Endodermal cell (in vitro differentiated cells): ENCODE measurements at regions not wholly inside any gene's neighbourhood (a gene's known extent, or its start where the extent isn't known, plus 50 kb on each side); places are given as distances from the start of the nearest gene placed in this dataset.

Experiments used
- DNase-seq: peaks from one replicate; pipeline ENCODE4 v3.0.0-alpha.2; 2017
- H3K27ac ChIP-seq: 2 replicates; pipeline ENCODE4 v1.5.1; 2013; ENCODE audit warnings: mild to moderate bottlenecking, low read depth, low read length, moderate library complexity
- H3K27me3 ChIP-seq: 2 replicates; pipeline ENCODE4 v1.6.1; 2013; ENCODE audit warnings: mild to moderate bottlenecking, low read length, moderate library complexity; ENCODE audit not compliant: insufficient read depth, control insufficient read depth, poor library complexity, severe bottlenecking
- H3K36me3 ChIP-seq: 2 replicates; pipeline ENCODE4 v1.7.0; 2013; ENCODE audit warnings: mild to moderate bottlenecking, low read length, moderate library complexity; ENCODE audit not compliant: control insufficient read depth, insufficient read depth
- H3K4me1 ChIP-seq: one replicate; pipeline ENCODE4 v1.7.0; 2013; ENCODE audit warnings: low read length; ENCODE audit not compliant: control insufficient read depth, insufficient read depth
- H3K4me3 ChIP-seq: 2 replicates; pipeline ENCODE4 v1.5.1; 2013; ENCODE audit warnings: mild to moderate bottlenecking, low read length, moderate library complexity
- H3K9ac ChIP-seq: 2 replicates; pipeline ENCODE4 v1.6.1; 2013; ENCODE audit warnings: mild to moderate bottlenecking, low read length, moderate library complexity; ENCODE audit not compliant: poor library complexity, severe bottlenecking; ENCODE audit errors: extremely low read depth
- H3K9me3 ChIP-seq: 2 replicates; pipeline ENCODE4 v1.6.1; 2013; ENCODE audit warnings: mild to moderate bottlenecking, low read length, moderate library complexity; ENCODE audit not compliant: control insufficient read depth
- H3K27ac Mint-ChIP-seq: 2 replicates; pipeline ENCODE4 v1.8.0; 2020; ENCODE audit warnings: mixed read lengths
- H3K27me3 Mint-ChIP-seq: 2 replicates; pipeline ENCODE4 v1.8.0; 2021; ENCODE audit warnings: mild to moderate bottlenecking, mixed read lengths; ENCODE audit not compliant: insufficient read depth
- H3K36me3 Mint-ChIP-seq: 2 replicates; pipeline ENCODE4 v1.8.0; 2020; ENCODE audit warnings: low read depth, mixed read lengths
- H3K4me1 Mint-ChIP-seq: 2 replicates; pipeline ENCODE4 v1.8.0; 2020; ENCODE audit warnings: mixed read lengths
- H3K4me3 Mint-ChIP-seq: 2 replicates; pipeline ENCODE4 v1.8.0; 2020; ENCODE audit warnings: mild to moderate bottlenecking, moderate library complexity, mixed read lengths
- H3K9me3 Mint-ChIP-seq: 2 replicates; pipeline ENCODE4 v1.8.0; 2020; ENCODE audit warnings: mild to moderate bottlenecking, mixed read lengths
- CTCF ChIP-seq: fragments of 200-600 bp; sonication (generic); conservative IDR thresholded peaks from 2 replicates; pipeline ENCODE4 v1.5.0; 2021; ENCODE audit warnings: antibody characterized with exemption, mild to moderate bottlenecking
- WGBS, 2 experiments: methylation state at CpG; one replicate each; pipeline versions ENCODE4 v1.1.5 to v1.1.7; 2013; ENCODE audit warnings: missing lambda C conversion rate in 2 of 2, mixed read lengths in 1 of 2; ENCODE audit not compliant: insufficient coverage in 1 of 2, insufficient read length in 1 of 2; 5-methylcytosine and 5-hydroxymethylcytosine counted together

GRCh38 chr12:131460520-131460919, 250.4 kb upstream of the SFSWAP start:
- no peak for DNase-seq
- Histone ChIP-seq H3K27ac (no peak overlapping the region), H3K4me3 (no peak overlapping the region), H3K4me1 (no peaks in the 10 kb centered on the region), H3K27me3 (no peaks in the 10 kb centered on the region), H3K9me3 (no peaks in the 10 kb centered on the region), H3K36me3 (no peaks in the 10 kb centered on the region), H3K9ac (no peak overlapping the region)
- Mint-ChIP-seq H3K27me3 (peaks cover 3% of the 10 kb centered on the region), H3K4me1 (no peaks in the 10 kb centered on the region), H3K36me3 (no peaks in the 10 kb centered on the region), H3K4me3 (no peak overlapping the region), H3K27ac (no peak overlapping the region), H3K9me3 (no peaks in the 10 kb centered on the region)
- WGBS, 2 experiments = 94% methylated on average over 4 to 5 of the region's 5 CpGs
- TF ChIP-seq CTCF = no peak

- Mint-ChIP-seq H3K4me3 (no peak overlapping the region), H3K36me3 (no peaks in the 10 kb centered on the region), H3K4me1 (no peaks in the 10 kb centered on the region), H3K9me3 (no peaks in the 10 kb centered on the region), H3K27me3 (peaks cover 3% of the 10 kb centered on the region), H3K27ac (no peak overlapping the region)
- Histone ChIP-seq H3K36me3 (no peaks in the 10 kb centered on the region), H3K27me3 (no peaks in the 10 kb centered on the region), H3K9ac (no peak overlapping the region), H3K4me1 (no peaks in the 10 kb centered on the region), H3K9me3 (no peaks in the 10 kb centered on the region), H3K4me3 (no peak overlapping the region), H3K27ac (no peak overlapping the region)
- TF ChIP-seq CTCF = no peak
- no peak for DNase-seq
- WGBS, 2 experiments = 75 to 87% methylated on average over 2 of the region's 2 CpGs
These were observed 249.8 kb upstream of the SFSWAP start for GRCh38 chr12:131461096-131461495.

DNA sequence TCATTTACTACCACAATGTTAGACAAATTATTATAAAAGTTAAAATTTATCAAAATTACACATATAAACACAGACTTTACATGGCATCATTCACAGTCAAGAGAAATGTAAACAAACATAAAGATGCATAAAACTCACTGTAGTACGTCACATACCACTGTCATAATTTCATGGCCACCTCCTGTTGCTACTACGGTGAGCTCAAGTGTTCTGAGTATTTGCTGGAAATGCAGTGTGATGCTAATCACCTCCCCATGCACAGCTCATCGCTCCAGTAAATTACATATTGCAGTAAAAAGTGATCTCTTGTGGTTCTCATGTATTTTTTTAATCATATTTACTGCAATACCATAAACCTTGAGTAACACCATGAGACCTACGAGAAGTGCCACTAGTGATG, 247.7 kb upstream of the SFSWAP start:
- 95 to 97% methylated on average over 3 of the region's 4 CpGs for WGBS, 2 experiments
- Mint-ChIP-seq H3K4me3 (no peak overlapping the region), H3K27me3 (peaks cover 5% of the 10 kb centered on the region), H3K36me3 (no peaks in the 10 kb centered on the region), H3K27ac (no peak overlapping the region), H3K4me1 (no peaks in the 10 kb centered on the region), H3K9me3 (peaks cover 3% of the 10 kb centered on the region)
- no peak overlapping the region for H3K4me3 ChIP-seq
- H3K9ac ChIP-seq = no peak overlapping the region
- no peak for DNase-seq
- no peaks in the 10 kb centered on the region for H3K4me1 ChIP-seq
- H3K9me3 ChIP-seq = no peaks in the 10 kb centered on the region
- H3K36me3 ChIP-seq = no peaks in the 10 kb centered on the region
- no peak overlapping the region for H3K27ac ChIP-seq
- no peak for TF ChIP-seq CTCF
- H3K27me3 ChIP-seq = no peaks in the 10 kb centered on the region
